GM19463 (cell line): ENCODE measurements at regions not wholly inside any gene's neighbourhood (a gene's known extent, or its start where the extent isn't known, plus 50 kb on each side); places are given as distances from the start of the nearest gene placed in this dataset.

Experiments
- ATAC-seq: cut with Tn5 transposase; IDR thresholded peaks from one replicate; pipeline ENCODE4 v1.9.1; 2021; ENCODE audit warnings: mild to moderate bottlenecking, moderate library complexity; ENCODE audit not compliant: unreplicated experiment

GRCh38 chr11:28592141-28592540 is 484.0 kb downstream of the METTL15 start:
- no peak for ATAC-seq

- no peak for ATAC-seq
Observed at GRCh38 chr11:28584992-28585391, 476.8 kb downstream of the METTL15 start.

- no peak for ATAC-seq
Observed at GRCh38 chr11:28582506-28582905, 474.3 kb downstream of the METTL15 start.

GRCh38 chr11:28581286-28582242 is 473.4 kb downstream of the METTL15 start:
- ATAC-seq: no peak

- no peak for ATAC-seq
Observed at GRCh38 chr11:28571371-28571770, 463.2 kb downstream of the METTL15 start.

GRCh38 chr11:28569106-28569505 is 460.9 kb downstream of the METTL15 start:
- no peak for ATAC-seq

GRCh38 chr11:28566339-28567089 is 458.3 kb downstream of the METTL15 start:
- ATAC-seq: peak; percentile 95

GRCh38 chr11:28559492-28559891 is 451.3 kb downstream of the METTL15 start:
- ATAC-seq: no peak

- ATAC-seq: no peak
Observed at GRCh38 chr11:28547321-28547741, 439.1 kb downstream of the METTL15 start.

- ATAC-seq: no peak
Observed at GRCh38 chr11:28545536-28545935, 437.3 kb downstream of the METTL15 start.

GRCh38 chr11:28542561-28542960 is 434.4 kb downstream of the METTL15 start:
- ATAC-seq: no peak

GRCh38 chr11:28539239-28540030 is 431.2 kb downstream of the METTL15 start:
- ATAC-seq: no peak

- ATAC-seq: no peak
Observed at GRCh38 chr11:28537822-28538221, 429.6 kb downstream of the METTL15 start.

- ATAC-seq: no peak
Observed at GRCh38 chr11:28536504-28537267, 428.5 kb downstream of the METTL15 start.

GRCh38 chr11:28535677-28536076 is 427.5 kb downstream of the METTL15 start:
- no peak for ATAC-seq

GRCh38 chr11:28529540-28530410 is 421.6 kb downstream of the METTL15 start:
- no peak for ATAC-seq

- no peak for ATAC-seq
Observed at GRCh38 chr11:28529046-28529445, 420.9 kb downstream of the METTL15 start.

- no peak for ATAC-seq
Observed at GRCh38 chr11:28528217-28528616, 420.0 kb downstream of the METTL15 start.

GRCh38 chr11:28526406-28526751 is 418.2 kb downstream of the METTL15 start:
- no peak for ATAC-seq
